HPDE6-E6E7 (cell line): ENCODE measurements at regions not wholly inside any gene's neighbourhood (a gene's known extent, or its start where the extent isn't known, plus 50 kb on each side); places are given as distances from the start of the nearest gene placed in this dataset.

ENCODE experiments used
- DNase-seq: peaks from one replicate; pipeline ENCODE4 v3.0.0; 2011; ENCODE audit warnings: missing footprints; ENCODE audit errors: extremely low spot score

GRCh38 chr15:47945872-47946650 lies 174.7 kb upstream of the SLC24A5 start:
- no peak for DNase-seq

- DNase-seq: no peak
Measured at GRCh38 chr15:47949815-47950214, 171.0 kb upstream of the SLC24A5 start.

GRCh38 chr15:47950447-47950846 lies 170.3 kb upstream of the SLC24A5 start:
- no peak for DNase-seq

GRCh38 chr15:47951781-47952180 lies 169.0 kb upstream of the SLC24A5 start:
- no peak for DNase-seq

- no peak for DNase-seq
Measured at GRCh38 chr15:47954196-47954595, 166.6 kb upstream of the SLC24A5 start.

- no peak for DNase-seq
Measured at GRCh38 chr15:47955021-47955420, 165.8 kb upstream of the SLC24A5 start.

GRCh38 chr15:47959617-47960413 lies 161.0 kb upstream of the SLC24A5 start:
- peak; percentile 10 for DNase-seq

GRCh38 chr15:47961401-47962090 lies 159.2 kb upstream of the SLC24A5 start:
- DNase-seq: no peak

GRCh38 chr15:47963265-47963664 lies 157.5 kb upstream of the SLC24A5 start:
- DNase-seq: no peak

GRCh38 chr15:47964229-47964628 lies 156.6 kb upstream of the SLC24A5 start:
- DNase-seq: no peak

- DNase-seq: no peak
Measured at GRCh38 chr15:47965297-47965696, 155.5 kb upstream of the SLC24A5 start.

GRCh38 chr15:47968593-47968992 lies 152.2 kb upstream of the SLC24A5 start:
- no peak for DNase-seq

GRCh38 chr15:47971637-47972036 lies 149.2 kb upstream of the SLC24A5 start:
- no peak for DNase-seq

GRCh38 chr15:47972738-47973137 lies 148.1 kb upstream of the SLC24A5 start:
- no peak for DNase-seq

- no peak for DNase-seq
Measured at GRCh38 chr15:47974724-47975123, 146.1 kb upstream of the SLC24A5 start.

GRCh38 chr15:47975427-47975826 lies 145.4 kb upstream of the SLC24A5 start:
- DNase-seq: no peak

- DNase-seq: no peak
Measured at GRCh38 chr15:47983533-47983932, 137.3 kb upstream of the SLC24A5 start.

GRCh38 chr15:47985568-47985967 lies 135.2 kb upstream of the SLC24A5 start:
- DNase-seq: no peak

- DNase-seq: no peak
Measured at GRCh38 chr15:47987461-47987860, 133.3 kb upstream of the SLC24A5 start.

- peak; percentile 48 for DNase-seq
Measured at GRCh38 chr15:47987908-47988532, 132.8 kb upstream of the SLC24A5 start.

- peak; percentile 10 for DNase-seq
Measured at GRCh38 chr15:47988564-47988963, 132.2 kb upstream of the SLC24A5 start.

- DNase-seq: no peak
Measured at GRCh38 chr15:47990821-47991220, 130.0 kb upstream of the SLC24A5 start.
